H1 (cell line): ENCODE measurements at regions not wholly inside any gene's neighbourhood (a gene's known extent, or its start where the extent isn't known, plus 50 kb on each side); places are given as distances from the start of the nearest gene placed in this dataset.

Experiments used
- CBX8 ChIP-seq: fragments of 300-800, 300-1000 bp; sonication (generic); IDR thresholded peaks from 2 replicates; pipeline ENCODE4 v1.7.1; 2016; ENCODE audit warnings: low read depth, low read length, borderline replicate concordance
- CTCF ChIP-seq, 3 experiments: IDR thresholded peaks; 1 replicate in 2 of 3; 2 replicates in 1 of 3; pipeline versions ENCODE4 v1.5.1 to v1.6.1; 2011; ENCODE audit warnings: low read length in 3 of 3, mild to moderate bottlenecking in 3 of 3, inconsistent platforms in 2 of 3, low read depth in 1 of 3, moderate library complexity in 1 of 3; ENCODE audit not compliant: insufficient read depth in 1 of 3; ENCODE audit errors: control extremely low read depth in 1 of 3
- MAX ChIP-seq: IDR thresholded peaks from 2 replicates; pipeline ENCODE4 v1.6.1; 2012; ENCODE audit warnings: inconsistent platforms
- POLR2A ChIP-seq, 2 experiments: IDR thresholded peaks; 1 replicate in 1 of 2; 2 replicates in 1 of 2; pipeline ENCODE4 v1.6.1; 2011; ENCODE audit warnings: low read depth in 2 of 2, low read length in 2 of 2, mild to moderate bottlenecking in 2 of 2; ENCODE audit errors: control extremely low read depth in 1 of 2

- TF ChIP-seq CBX8 (no peak), CTCF (IDR thresholded peaks at IDR 0.05; ENCODE audit: control extremely low read depth in 1 of 3, insufficient read depth in 1 of 3, low read depth in 1 of 3, low read length in 3 of 3) (no peak), MAX (no peak), POLR2A (IDR thresholded peaks at IDR 0.05; ENCODE audit: control extremely low read depth in 1 of 2, low read depth in 2 of 2, low read length in 2 of 2) (no peak)
Observed at GRCh38 chr1:229197265-229197585, 73.7 kb upstream of the RAB4A start.
